GDM1 (cell line): ENCODE measurements at regions not wholly inside any gene's neighbourhood (a gene's known extent, or its start where the extent isn't known, plus 50 kb on each side); places are given as distances from the start of the nearest gene placed in this dataset.
"Not testable (repeated sequence)": the region's sequence is repeated elsewhere in the genome, so short reads cannot be mapped to it uniquely, and the experiment has no call there.

Experiments
- DNase-seq: peaks from one replicate; lab custom pipeline; 2025; lab: John Stamatoyannopoulos, UW

- not testable (repeated sequence) for DNase-seq
Measured at GRCh38 chr20:25798174-25798993, 101.7 kb upstream of the ZNF337 start.

GRCh38 chr20:25797062-25797461 is 100.4 kb upstream of the ZNF337 start:
- not testable (repeated sequence) for DNase-seq

GRCh38 chr20:25777241-25777640 is 80.6 kb upstream of the ZNF337 start:
- DNase-seq = not testable (repeated sequence)

- DNase-seq = not testable (repeated sequence)
Measured at GRCh38 chr20:25774711-25775110, 78.1 kb upstream of the ZNF337 start.

GRCh38 chr20:25774203-25774602 is 77.5 kb upstream of the ZNF337 start:
- DNase-seq = not testable (repeated sequence)

- DNase-seq = not testable (repeated sequence)
Measured at GRCh38 chr20:25772437-25772836, 75.8 kb upstream of the ZNF337 start.

GRCh38 chr20:25771818-25772217 is 75.2 kb upstream of the ZNF337 start:
- not testable (repeated sequence) for DNase-seq

- DNase-seq = no peak
Measured at GRCh38 chr20:25761596-25761995, 64.9 kb upstream of the ZNF337 start.

GRCh38 chr20:25761046-25761445 is 64.4 kb upstream of the ZNF337 start:
- DNase-seq = not testable (repeated sequence)

- DNase-seq = no peak
Measured at GRCh38 chr20:25750765-25751696, 54.4 kb upstream of the ZNF337 start.

GRCh38 chr20:25750220-25750764 is 53.6 kb upstream of the ZNF337 start:
- DNase-seq = no peak

- no peak for DNase-seq
Measured at GRCh38 chr20:25749649-25750048, 53.0 kb upstream of the ZNF337 start.
